ENCODE measurements at regions not wholly inside any gene's neighbourhood (a gene's known extent, or its start where the extent isn't known, plus 50 kb on each side); places are given as distances from the start of the nearest gene placed in this dataset.
"Not testable (repeated sequence)": the region's sequence is repeated elsewhere in the genome, so short reads cannot be mapped to it uniquely, and the experiment has no call there.

DNA sequence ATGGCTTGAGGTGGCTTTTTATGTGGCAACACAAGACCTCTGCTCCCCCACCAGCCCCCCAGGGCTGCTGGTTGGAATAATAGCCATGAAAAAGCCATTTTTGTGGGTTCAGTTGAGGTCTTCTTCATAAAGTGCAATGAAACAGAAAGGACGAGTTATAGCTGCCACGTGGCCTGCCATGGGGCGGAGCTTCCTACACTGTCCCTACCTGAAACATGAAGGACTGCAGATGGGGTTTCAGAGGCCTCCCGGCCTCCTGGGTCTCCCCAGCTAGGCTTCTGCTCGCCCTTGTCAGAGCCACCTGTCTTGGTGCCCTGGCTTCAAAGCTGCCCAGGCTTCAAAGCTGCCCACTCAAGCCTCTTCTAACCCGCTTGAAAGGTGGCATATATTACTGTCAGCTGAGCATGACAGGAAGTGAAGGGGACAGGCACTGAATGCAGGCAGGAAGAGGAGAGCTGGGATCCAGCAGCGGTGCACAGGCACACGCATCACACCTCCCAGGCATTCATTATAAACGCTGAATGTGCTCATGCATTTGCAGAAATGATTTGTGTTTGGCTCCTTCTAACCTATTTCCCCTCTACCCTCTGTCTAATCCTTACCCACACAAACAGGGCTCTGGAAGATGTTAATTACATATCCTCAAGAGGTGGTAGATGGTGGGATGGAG lies 245.9 kb upstream of the PODXL start:
- DNase-seq (ENCODE audit: low read depth, low spot score) = no peak

DNA sequence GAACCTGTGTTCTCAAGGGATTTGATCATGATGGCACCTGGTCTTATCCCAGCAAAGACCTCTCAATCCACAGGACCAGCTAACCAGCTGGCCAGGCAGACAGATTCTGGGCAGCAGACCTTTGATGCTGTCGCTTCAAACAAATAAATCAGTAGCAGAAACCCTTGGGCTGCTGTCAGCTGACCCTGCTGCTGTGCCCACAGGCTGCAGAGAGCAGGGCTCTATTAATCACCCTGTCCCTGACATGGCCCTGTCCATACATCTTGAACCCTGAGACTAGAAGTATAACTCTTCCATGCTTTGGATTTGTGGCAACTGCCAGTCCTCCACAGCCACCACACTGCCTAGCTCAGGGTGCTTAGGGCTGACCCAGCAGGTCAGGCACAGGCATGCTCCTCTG lies 244.1 kb upstream of the PODXL start:
- DNase-seq (ENCODE audit: low read depth, low spot score) = no peak

DNA sequence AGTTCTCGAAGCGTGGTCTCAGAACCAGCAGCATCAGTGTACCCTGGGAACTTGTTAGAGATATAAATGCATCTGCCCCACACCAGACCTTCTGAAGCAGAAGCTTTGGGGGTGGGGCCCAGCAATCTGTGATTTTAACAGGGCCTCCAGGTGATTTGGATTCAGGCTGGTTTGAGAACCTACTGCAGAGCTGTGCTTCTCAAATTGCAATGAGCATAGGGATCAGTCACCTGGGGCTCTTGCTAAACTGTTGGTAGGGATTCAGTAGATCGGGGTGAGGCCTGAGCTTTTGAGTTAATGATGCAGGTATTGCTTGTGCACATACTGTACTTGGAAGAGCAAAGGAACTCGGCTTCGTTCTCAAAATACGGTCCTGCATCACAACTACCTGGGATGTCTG lies 243.6 kb upstream of the PODXL start:
- no peak for DNase-seq (ENCODE audit: low read depth, low spot score)

DNA sequence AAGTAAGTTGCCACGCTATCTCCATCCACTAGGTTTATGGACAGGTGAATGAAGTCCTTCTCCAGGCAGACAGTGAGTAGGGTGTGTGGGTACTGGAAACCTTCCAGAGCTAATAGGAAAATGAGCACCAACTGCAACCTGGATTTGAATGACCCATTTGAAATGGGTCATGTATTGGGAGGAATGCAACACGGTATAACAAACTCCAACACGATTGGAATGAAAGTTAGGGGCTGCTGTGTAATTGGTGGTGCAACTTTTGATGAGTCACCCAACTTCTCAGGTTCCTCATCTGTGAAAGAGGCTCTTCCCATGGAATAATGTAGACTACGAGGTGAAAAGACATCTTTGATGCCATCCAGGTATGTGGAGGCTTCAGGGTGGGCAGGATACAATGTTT lies 241.4 kb upstream of the PODXL start:
- DNase-seq (ENCODE audit: low read depth, low spot score) = no peak

DNA sequence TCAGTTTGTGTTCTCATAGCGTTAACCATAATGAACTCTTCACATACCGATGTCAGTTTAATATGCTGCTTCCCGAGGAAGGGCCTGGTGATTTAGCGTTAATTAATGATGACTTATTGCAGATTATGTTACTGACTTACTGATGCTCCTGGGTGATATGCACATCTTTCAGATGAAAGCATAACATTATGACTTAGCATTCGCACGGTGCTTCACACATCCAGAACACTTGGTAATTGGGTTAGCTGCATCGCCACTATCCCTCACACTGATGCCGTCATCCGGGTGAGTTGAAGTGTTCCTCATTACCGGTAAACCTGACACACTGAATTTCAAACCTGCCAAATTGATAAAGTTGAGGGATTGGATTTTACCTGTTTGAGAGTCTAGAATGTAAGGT lies 239.0 kb upstream of the PODXL start:
- DNase-seq (ENCODE audit: low read depth, low spot score) = no peak

DNA sequence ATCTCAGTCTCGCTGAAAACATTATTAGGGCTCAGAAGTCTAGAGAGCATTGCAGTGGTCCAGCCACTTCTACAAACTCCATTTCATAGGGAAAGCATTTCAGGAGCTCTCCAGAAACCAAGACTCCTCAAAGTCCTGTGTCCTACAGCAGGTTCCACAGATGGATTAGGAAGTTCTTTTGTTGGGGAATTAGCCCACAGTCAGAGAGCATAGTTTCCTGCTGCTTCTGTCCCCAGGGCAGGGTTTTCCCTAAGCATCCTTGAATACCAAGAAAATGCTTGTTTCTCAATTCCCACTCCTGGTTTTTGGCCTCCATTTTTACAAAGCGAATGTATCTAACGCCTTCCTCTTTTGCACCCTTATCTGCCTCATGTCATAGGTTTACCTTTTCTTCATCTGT lies 235.9 kb upstream of the PODXL start:
- no peak for DNase-seq (ENCODE audit: low read depth, low spot score)

DNA sequence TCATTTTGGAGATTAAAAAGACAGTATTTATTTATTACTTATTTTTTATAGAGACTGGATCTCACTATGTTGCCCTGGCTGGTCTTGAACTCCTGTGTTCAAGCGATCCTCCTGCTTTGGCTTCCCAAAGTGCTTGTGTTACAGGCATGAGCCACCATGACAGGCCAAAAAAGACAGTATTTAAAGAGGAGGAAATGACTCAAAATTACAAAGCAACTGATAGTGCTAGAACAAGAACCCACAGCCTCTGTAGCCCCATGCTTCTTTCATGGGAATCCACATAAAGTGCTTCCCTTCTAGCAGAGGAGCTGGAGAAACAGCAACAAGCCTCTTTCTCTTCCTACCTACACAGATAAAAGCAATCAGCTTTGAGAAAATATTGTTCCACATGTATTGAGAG lies 230.7 kb upstream of the PODXL start:
- DNase-seq (ENCODE audit: low read depth, low spot score) = no peak

DNA sequence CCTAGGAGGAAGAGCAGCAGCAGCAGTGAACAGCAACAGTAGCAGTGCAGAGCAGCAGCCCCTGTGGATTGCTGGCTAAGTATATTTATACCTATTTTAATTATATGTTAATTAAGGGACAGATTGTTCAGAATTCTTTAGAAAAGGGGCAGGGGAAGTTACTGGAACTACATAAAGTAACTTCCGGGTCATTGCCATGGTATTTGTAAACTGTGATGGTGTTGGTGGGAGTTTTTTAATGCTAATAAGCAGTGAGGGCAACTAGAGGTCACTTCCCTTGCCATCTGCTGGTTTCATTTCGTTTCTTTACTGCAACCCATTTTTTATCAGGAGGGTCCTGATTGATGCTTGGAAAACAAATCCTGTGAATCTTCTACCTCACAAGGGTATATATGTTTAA lies 229.8 kb upstream of the PODXL start:
- DNase-seq (ENCODE audit: low read depth, low spot score) = no peak

DNA sequence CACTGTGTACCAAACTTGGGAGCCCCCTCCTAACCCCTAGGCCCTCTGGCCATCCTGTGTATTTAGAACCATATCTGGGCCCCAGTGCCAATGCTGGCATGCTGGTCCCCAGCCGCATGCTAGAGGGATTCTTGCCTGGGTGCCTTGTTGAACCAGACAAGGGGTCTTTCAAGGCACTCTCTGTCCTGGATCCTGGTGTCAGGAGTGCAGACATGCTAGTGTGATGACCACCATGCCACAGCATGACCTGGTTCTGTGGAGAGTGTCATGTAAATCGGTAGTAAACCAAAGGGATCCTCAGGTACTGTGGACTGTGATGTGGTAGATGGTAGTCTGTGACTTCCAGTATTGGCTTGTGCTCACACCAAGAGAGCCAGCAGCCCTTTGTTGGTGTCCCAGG lies 222.2 kb upstream of the PODXL start:
- DNase-seq (ENCODE audit: low read depth, low spot score) = no peak

DNA sequence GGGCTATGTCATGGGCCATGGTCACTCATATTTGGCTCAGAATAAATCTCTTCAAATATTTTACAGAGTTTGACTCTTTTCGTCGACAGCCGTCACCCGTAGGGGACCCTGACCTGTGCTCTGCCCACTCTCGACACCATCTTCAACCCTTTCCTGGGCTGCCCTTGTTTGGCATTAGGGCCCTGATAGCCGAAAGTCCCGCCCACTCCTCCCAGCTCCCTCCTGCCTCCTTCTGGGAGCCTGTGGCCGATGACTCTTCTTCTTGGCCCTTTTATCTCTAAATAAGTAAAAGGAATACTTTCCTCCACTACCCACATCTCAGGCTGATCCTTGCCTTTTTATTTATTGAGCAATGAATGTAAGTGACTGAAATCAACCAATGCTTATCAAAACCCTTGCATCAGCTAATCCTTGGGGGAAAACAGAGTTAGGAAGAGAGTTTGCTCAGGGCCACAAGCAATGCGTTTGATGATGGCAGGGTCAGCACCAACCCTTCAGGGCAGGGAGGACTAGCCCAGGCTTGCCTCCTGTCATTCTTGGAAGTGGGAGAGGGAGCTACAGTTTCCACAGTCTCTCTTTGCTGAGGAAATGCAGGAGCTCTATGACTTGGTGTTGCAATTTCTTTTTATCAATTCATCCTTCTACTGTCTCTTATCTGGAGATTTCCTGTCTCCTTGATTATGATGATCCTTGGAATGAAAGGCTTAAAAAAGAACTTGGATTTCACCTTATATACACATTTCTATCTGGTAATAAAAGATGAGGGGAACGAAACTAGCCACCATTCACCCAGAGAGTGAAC lies 218.2 kb upstream of the PODXL start:
- no peak for DNase-seq (ENCODE audit: low read depth, low spot score)

DNA sequence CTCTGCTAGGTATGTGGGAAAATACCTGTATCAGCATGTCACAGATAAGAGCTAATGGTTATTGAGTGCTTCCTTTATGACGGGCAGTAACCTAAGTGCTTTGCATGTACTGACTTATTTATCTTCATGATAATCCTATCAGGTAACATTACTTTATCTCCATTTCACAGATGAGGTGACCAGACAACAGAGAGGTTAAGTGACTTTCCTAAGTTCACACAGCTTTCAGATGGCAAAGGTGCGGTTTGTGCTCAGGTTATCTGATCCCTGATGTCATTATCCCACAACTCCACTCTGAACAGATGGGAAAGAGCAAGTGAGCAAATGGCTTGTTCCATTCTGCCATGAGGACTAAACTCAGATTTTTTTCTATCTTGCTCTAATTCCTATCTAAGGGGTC lies 217.0 kb upstream of the PODXL start:
- no peak for DNase-seq (ENCODE audit: low read depth, low spot score)

DNA sequence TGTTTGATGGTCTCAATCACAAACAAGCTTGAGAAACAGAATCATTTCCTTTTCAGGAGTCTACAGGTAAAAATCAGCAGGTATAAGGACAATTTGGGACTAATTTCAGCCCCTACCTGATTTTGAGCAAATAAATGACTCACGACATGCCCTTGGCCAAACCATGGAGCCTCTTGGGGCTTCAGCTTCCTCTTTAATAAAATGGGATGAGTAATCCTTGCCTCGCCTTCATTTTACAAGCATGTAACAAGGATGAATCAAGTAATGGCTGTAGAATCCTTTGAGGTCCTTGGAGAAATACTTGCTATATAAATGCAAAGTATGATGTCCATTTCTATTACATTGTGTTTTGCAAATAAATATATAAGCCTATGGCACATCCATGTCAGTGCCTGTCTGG lies 212.8 kb upstream of the PODXL start:
- DNase-seq (ENCODE audit: low read depth, low spot score) = no peak

DNA sequence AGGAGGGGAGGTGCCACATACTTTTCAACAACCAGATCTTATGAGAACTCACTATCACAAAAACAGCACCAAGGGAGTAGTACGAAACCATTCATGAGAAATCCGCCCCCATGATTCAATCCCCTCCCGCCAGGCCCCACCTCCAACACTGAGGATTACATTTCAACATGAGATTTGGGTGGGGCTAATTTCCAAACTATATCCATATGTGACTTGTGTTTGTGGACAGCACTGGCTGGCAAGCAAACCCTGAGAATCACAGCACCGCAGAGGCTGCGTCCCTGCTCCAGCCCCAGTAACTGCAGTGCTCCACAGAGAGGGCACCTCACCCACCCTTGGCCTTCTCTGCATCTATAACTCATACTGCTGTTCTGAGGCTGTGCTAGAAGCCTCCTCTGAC lies 211.2 kb upstream of the PODXL start:
- DNase-seq (ENCODE audit: low read depth, low spot score) = no peak

DNA sequence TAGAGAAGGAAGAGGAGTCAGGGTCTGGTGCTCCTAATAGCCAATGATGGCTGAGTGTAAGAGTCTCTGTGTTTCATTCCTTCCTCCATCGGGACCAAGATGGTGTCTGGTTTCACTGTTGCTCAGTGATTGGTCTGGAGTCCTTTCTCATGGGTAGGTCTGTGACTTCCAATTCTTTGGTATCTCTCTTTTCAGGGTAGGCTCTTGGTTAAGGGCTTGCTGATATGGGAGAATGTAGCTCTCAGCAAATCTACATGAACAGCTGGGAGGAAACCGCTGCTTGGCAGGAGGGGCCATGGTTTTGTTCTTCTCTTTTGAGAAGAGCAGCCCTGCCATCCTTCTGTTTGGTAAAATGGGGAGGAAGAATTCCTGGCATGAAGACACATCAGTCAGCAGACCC lies 209.1 kb upstream of the PODXL start:
- DNase-seq (ENCODE audit: low read depth, low spot score) = no peak

DNA sequence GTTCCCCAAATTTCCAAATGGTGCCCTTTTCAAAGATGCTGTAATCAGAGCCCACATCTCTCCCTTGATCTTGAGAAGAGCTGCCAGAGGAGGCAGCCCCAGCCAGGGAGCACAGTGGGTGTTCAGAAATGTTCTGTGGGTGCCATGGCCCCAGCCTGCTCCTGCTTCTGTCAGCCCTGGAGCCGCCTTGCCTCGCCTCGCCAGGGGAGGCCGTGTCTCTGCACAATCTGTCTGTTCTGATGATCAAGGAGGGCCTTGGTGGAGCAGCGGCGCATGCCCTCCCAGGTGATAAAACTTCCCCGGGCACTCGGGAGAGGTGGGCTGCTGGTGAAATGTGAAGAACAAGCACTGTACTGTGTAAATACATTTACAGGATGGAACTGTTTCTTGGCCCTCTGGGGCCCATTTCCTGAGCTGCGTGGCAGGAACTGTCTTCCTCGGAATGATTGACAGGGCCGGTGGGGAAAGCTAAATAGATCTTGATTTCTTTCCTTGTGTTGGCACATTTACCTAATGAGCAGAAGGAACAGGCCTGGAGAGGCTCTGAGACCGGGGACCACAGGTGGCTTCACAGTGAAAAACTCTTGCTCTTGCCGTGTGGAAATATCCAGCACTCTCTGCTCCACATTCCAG lies 207.8 kb upstream of the PODXL start:
- no peak for DNase-seq (ENCODE audit: low read depth, low spot score)

DNA sequence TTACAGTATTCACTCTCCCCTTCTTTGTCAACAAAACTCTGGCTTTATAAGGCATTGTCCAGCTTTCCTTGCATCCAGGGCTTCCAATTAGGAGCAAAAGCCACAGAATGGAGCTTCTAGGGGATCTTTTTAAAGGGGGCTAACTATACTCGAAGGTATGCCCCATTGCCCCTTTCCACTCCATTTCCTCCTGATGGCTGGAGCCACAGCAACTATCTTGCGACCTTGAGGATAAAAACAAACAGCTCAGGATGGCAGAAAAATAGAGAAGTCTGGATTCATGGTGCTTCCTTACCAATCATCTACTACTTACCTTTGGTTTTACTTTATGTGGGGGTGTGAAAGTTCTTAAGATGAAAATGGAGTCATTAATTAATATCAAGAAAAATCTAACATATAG lies 206.3 kb upstream of the PODXL start:
- no peak for DNase-seq (ENCODE audit: low read depth, low spot score)

DNA sequence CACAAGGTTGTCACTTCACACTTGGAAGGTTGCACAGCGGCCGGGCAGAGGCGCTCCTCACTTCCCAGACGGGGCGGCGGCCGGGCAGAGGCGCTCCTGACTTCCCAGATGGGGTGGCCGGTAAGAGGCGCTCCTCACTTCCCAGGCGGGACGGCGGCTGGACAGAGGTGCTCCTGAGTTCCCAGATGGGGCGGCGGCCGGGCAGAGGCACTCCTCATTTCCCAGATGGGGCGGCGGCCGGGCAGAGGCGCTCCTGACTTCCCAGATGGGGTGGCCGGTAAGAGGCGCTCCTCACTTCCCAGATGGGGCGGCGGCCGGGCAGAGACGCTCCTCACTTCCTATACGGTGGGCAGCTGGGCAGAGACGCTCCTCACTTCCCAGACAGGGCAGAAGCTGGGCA lies 199.4 kb upstream of the PODXL start:
- not testable (repeated sequence) for DNase-seq (ENCODE audit: low read depth, low spot score)

DNA sequence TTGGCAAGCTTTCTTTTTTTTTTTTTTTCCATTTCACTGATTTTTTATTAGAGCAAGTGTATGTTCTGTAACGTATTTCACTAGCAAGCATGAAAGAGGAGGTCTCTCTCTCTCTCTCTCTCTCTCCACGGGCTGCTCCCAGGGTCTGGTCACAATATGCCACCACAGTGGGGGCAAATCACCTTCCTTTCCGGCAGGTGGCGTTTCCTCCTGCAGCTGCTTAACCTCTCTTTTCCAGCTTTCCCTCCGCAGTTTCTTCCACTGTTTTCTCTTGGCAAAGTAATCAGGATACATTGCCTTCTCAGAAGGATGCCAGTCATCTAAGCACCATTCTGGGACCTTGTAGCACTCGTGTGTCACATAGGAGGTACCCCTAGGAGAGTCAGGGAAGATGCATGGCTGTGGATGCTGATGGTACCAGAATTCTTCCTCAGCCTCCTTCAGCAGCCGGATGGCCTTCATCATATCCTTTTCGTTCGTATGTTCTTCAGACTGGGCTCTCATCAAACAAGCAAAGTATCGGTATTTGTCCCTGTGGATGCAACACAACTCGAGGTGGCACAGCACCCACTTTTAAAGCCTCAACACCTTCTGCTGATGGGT lies 197.3 kb upstream of the PODXL start:
- DNase-seq (ENCODE audit: low read depth, low spot score) = no peak

DNA sequence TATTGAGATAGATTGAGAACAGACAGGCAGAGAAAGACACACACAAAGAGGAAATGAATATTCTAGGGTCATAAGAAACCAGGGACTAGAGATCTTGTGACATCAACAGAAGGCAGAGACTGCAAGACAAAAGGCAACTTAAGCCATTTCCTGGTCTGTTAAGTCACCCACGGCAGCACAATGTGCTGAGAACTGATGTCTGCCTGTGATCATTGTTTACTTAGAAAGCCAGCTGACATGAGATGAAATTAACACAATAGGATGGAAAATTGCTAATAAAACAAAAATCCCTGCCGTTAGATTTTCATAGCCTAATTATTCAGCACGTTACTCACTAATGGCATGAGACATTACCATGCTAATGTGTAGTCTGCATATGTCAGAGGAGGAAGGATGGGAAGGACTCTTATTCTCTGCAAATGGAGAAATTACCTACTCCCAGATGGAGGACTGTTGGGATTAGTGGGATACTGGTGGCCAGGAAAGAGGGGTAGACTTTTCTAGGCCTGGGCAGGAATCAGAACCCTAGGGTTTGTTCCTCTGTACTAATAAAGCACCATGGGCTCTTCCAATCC lies 191.3 kb upstream of the PODXL start:
- peak; percentile 70 for DNase-seq (ENCODE audit: low read depth, low spot score)

DNA sequence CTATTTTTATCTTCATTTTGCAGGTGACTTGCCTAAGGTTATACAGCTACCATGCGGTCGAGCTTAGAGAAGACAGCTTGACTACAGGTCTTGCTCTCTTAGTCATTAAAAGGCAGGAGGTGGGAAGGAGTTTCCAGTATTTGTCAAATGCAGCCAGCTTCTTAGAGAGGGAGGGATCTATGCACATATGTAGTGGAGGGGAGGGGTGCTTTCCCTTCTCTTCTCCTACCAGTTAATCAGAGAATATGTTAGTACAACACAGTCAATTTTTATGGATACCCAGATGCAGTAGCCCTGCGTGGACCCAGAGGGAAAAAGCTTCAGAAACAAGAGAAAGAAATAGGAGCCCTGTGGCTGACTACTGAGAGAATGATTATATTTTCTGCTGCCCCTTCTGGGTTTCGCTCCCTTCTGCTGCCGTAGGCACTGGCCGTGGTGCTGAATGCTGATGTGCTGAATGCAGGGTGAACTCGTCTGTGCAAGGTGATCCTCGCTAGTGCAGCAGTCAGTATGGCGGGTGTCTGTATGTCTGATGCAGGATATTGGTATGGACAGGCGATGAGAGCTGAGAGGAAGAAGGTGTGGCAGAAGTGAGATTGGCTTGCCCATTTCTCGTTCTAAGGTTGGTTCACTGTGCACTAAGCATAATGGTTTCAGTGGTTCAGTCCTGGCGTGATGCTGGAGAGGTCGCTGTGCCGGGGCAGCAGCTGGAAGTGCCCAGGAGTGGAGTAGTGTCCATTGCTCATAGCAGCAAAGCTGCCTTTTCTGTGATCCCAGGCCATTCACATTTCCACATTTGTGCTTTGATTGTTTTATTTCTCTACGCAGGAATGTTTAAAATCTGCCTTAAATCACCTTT lies 189.2 kb upstream of the PODXL start:
- DNase-seq (ENCODE audit: low read depth, low spot score) = no peak

DNA sequence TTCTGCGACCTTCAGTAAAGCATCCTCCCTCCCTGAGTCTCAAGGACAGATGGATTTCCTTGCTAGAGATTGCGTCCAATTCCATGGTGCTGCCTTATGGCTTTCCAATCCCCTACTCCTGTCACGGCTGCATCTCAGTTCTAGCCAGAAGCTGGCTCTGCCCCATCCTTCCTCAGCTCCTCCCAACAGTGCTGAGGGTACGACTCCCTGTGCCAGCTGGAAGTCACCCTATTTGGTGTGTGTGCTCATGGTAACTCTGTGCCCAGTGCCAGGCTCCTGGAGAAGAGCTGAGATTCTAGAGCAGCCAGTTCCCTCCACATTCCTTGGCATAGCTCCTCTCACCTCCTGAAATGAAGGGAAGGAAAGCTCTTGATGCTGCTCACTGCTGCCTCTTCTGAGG lies 185.0 kb upstream of the PODXL start:
- no peak for DNase-seq (ENCODE audit: low read depth, low spot score)
